H9 (cell line): ENCODE measurements at regions not wholly inside any gene's neighbourhood (a gene's known extent, or its start where the extent isn't known, plus 50 kb on each side); places are given as distances from the start of the nearest gene placed in this dataset.

Source experiments
- DNase-seq: peaks from one replicate; pipeline ENCODE4 v3.0.0-alpha.2; 2017
- H2AFZ ChIP-seq: one replicate; pipeline ENCODE4 v1.6.1; 2013; ENCODE audit warnings: mild to moderate bottlenecking, low read length, control low read depth, moderate library complexity
- H2AK5ac ChIP-seq: 2 replicates; pipeline ENCODE4 v1.6.1; 2013; ENCODE audit warnings: low read length, control low read depth, mixed read lengths; ENCODE audit not compliant: insufficient read length
- H2BK120ac ChIP-seq: one replicate; pipeline ENCODE4 v1.6.1; 2013; ENCODE audit warnings: low read depth, mild to moderate bottlenecking, low read length, control low read depth, inconsistent platforms; ENCODE audit not compliant: poor library complexity, severe bottlenecking
- H2BK12ac ChIP-seq: 2 replicates; pipeline ENCODE4 v1.6.1; 2013; ENCODE audit warnings: low read length, control low read depth, mixed read lengths, low read depth; ENCODE audit not compliant: insufficient read length
- H2BK15ac ChIP-seq: 2 replicates; pipeline ENCODE4 v1.6.1; 2013; ENCODE audit warnings: low read depth, low read length, control low read depth
- H2BK20ac ChIP-seq: one replicate; pipeline ENCODE4 v1.6.1; 2013; ENCODE audit warnings: low read depth, mild to moderate bottlenecking, low read length, control low read depth, inconsistent platforms; ENCODE audit not compliant: poor library complexity, severe bottlenecking
- H2BK5ac ChIP-seq: 2 replicates; pipeline ENCODE4 v1.6.1; 2013; ENCODE audit warnings: low read length, control low read depth, mixed read lengths; ENCODE audit not compliant: insufficient read length
- H3K14ac ChIP-seq: 2 replicates; pipeline ENCODE4 v1.6.1; 2013; ENCODE audit warnings: low read length, control low read depth; ENCODE audit not compliant: insufficient read depth
- H3K18ac ChIP-seq: 2 replicates; pipeline ENCODE4 v1.6.1; 2013; ENCODE audit warnings: low read depth, mild to moderate bottlenecking, mixed read lengths, low read length, control low read depth; ENCODE audit not compliant: insufficient read length
- H3K23ac ChIP-seq: 2 replicates; pipeline ENCODE4 v1.6.1; 2013; ENCODE audit warnings: low read length, control low read depth, mixed read lengths, low read depth; ENCODE audit not compliant: insufficient read length
- H3K23me2 ChIP-seq: 2 replicates; pipeline ENCODE4 v1.6.1; 2013; ENCODE audit warnings: low read depth, mild to moderate bottlenecking, mixed read lengths, low read length, control low read depth; ENCODE audit not compliant: insufficient read length, poor library complexity, severe bottlenecking
- H3K27ac ChIP-seq: 2 replicates; pipeline ENCODE4 v1.5.1; 2013; ENCODE audit warnings: low read length, control low read depth, mixed read lengths, low read depth; ENCODE audit not compliant: insufficient read length
- H3K27me3 ChIP-seq: 2 replicates; pipeline ENCODE4 v1.6.1; 2013; ENCODE audit warnings: low read length, control low read depth, inconsistent platforms; ENCODE audit not compliant: insufficient read depth
- H3K4ac ChIP-seq: 2 replicates; pipeline ENCODE4 v1.6.1; 2013; ENCODE audit warnings: low read depth, mild to moderate bottlenecking, control low read depth, inconsistent platforms, low read length, moderate library complexity
- H3K4me1 ChIP-seq: 2 replicates; pipeline ENCODE4 v1.6.1; 2013; ENCODE audit warnings: low read length, control low read depth, inconsistent platforms; ENCODE audit not compliant: insufficient read depth
- H3K4me2 ChIP-seq: 2 replicates; pipeline ENCODE4 v1.6.1; 2013; ENCODE audit warnings: low read length, control low read depth, mixed read lengths; ENCODE audit not compliant: insufficient read length, insufficient read depth
- H3K56ac ChIP-seq: 2 replicates; pipeline ENCODE4 v1.6.1; 2013; ENCODE audit warnings: low read depth, mild to moderate bottlenecking, mixed read lengths, low read length, control low read depth; ENCODE audit not compliant: insufficient read length
- H3K79me1 ChIP-seq: 2 replicates; pipeline ENCODE4 v1.6.1; 2013; ENCODE audit warnings: low read depth, mild to moderate bottlenecking, moderate library complexity, low read length, control low read depth, inconsistent platforms; ENCODE audit not compliant: insufficient read depth, poor library complexity, severe bottlenecking
- H3K79me2 ChIP-seq: 2 replicates; pipeline ENCODE4 v1.6.1; 2013; ENCODE audit warnings: low read length, control low read depth, inconsistent platforms; ENCODE audit not compliant: insufficient read depth
- H3K9ac ChIP-seq: 2 replicates; pipeline ENCODE4 v1.6.1; 2013; ENCODE audit warnings: low read length, control low read depth, mixed read lengths; ENCODE audit not compliant: insufficient read length; ENCODE audit errors: extremely low read depth
- H3K9me3 ChIP-seq: one replicate; pipeline ENCODE4 v1.6.1; 2013; ENCODE audit warnings: low read depth, low read length, inconsistent platforms; ENCODE audit not compliant: control insufficient read depth
- H3T11ph ChIP-seq: one replicate; pipeline ENCODE4 v1.6.1; 2013; ENCODE audit warnings: mild to moderate bottlenecking, low read length, control low read depth, inconsistent platforms
- H4K20me1 ChIP-seq: one replicate; pipeline ENCODE4 v1.6.1; 2013; ENCODE audit not compliant: control insufficient read depth, insufficient read length, insufficient read depth
- H4K5ac ChIP-seq: 2 replicates; pipeline ENCODE4 v1.6.1; 2013; ENCODE audit warnings: low read depth, mild to moderate bottlenecking, mixed read lengths, low read length, control low read depth; ENCODE audit not compliant: insufficient read length
- H4K8ac ChIP-seq: replicated peaks from 2 replicates; pipeline ENCODE4 v1.6.1; 2013; ENCODE audit warnings: low read length, control low read depth, mixed read lengths, low read depth; ENCODE audit not compliant: insufficient read length
- H4K91ac ChIP-seq: 2 replicates; pipeline ENCODE4 v1.6.1; 2013; ENCODE audit warnings: low read depth, mild to moderate bottlenecking, moderate library complexity, mixed read lengths, low read length, control low read depth; ENCODE audit not compliant: insufficient read length
- H3K27ac Mint-ChIP-seq, 3 experiments: 2 replicates in 2 of 3; 3 replicates in 1 of 3; pipeline ENCODE4 v1.8.0; 2020 to 2021; ENCODE audit warnings: mixed read lengths in 3 of 3, mild to moderate bottlenecking in 1 of 3, moderate library complexity in 1 of 3
- H3K27me3 Mint-ChIP-seq: 2 replicates; pipeline ENCODE4 v1.8.0; 2021; ENCODE audit warnings: low read depth, mild to moderate bottlenecking, moderate library complexity, mixed read lengths
- H3K36me3 Mint-ChIP-seq, 3 experiments: 2 replicates in 2 of 3; 3 replicates in 1 of 3; pipeline ENCODE4 v1.8.0; 2020 to 2021; ENCODE audit warnings: low read depth in 3 of 3, mixed read lengths in 3 of 3; ENCODE audit not compliant: insufficient read depth in 1 of 3
- H3K4me1 Mint-ChIP-seq, 2 experiments: 2 replicates each; pipeline ENCODE4 v1.8.0; 2020; ENCODE audit warnings: mixed read lengths in 2 of 2
- H3K4me3 Mint-ChIP-seq, 2 experiments: 2 replicates in 1 of 2; 3 replicates in 1 of 2; pipeline ENCODE4 v1.8.0; 2020 to 2021; ENCODE audit warnings: mild to moderate bottlenecking in 2 of 2, mixed read lengths in 2 of 2, moderate library complexity in 1 of 2
- H3K9me3 Mint-ChIP-seq, 2 experiments: 2 replicates in 1 of 2; 3 replicates in 1 of 2; pipeline ENCODE4 v1.8.0; 2020; ENCODE audit warnings: mild to moderate bottlenecking in 2 of 2, mixed read lengths in 2 of 2, moderate library complexity in 1 of 2
- CTCF ChIP-seq: fragments of 200-600 bp; sonication (generic); conservative IDR thresholded peaks from 3 replicates; pipeline ENCODE4 v1.8.0; 2021; ENCODE audit warnings: antibody characterized with exemption, mild to moderate bottlenecking
- WGBS: extraction: QIAGEN DNeasy Blood & Tissue Kit; methylation state at CpG from one replicate; pipeline ENCODE4 v1.1.7; 2013; ENCODE audit warnings: missing lambda C conversion rate, low lambda C conversion rate, mixed read lengths; ENCODE audit not compliant: insufficient read length; ENCODE audit errors: extremely low coverage; 5-methylcytosine and 5-hydroxymethylcytosine counted together

- no peaks in the 10 kb centered on the region for H3K79me2 ChIP-seq
- no peak overlapping the region for H2BK120ac ChIP-seq
- H2BK12ac ChIP-seq = no peak overlapping the region
- no peak overlapping the region for H3T11ph ChIP-seq
- peaks cover 11 to 21% of the 10 kb centered on the region in 2 experiments for H3K9me3 Mint-ChIP-seq
- no peak overlapping the region for H4K8ac ChIP-seq
- H3K79me1 ChIP-seq = no peaks in the 10 kb centered on the region
- no peak overlapping the region for H3K4me2 ChIP-seq
- no peak overlapping the region for H4K5ac ChIP-seq
- no peaks in the 10 kb centered on the region for H3K23me2 ChIP-seq
- H4K91ac ChIP-seq = no peak overlapping the region
- peaks cover 23 to 25% of the 10 kb centered on the region in 2 experiments for H3K4me1 Mint-ChIP-seq
- no peak overlapping the region for H2BK15ac ChIP-seq
- no peak overlapping the region for H2AK5ac ChIP-seq
- no peaks in the 10 kb centered on the region for H4K20me1 ChIP-seq
- peaks cover 6 to 15% (median 14%) of the 10 kb centered on the region in 3 experiments; a peak in 6 of 7 replicates for H3K36me3 Mint-ChIP-seq
- DNase-seq = no peak
- H2AFZ ChIP-seq = no peak overlapping the region
- no peak overlapping the region for H3K4ac ChIP-seq
- H3K4me1 ChIP-seq = peaks cover 12% of the 10 kb centered on the region; the same call in 1 of the 2 replicates
- H3K27ac ChIP-seq = no peak overlapping the region
- TF ChIP-seq CTCF = peak; percentile 41; the same call in 2 of the 3 replicates
- no CpG with 5 or more reads among the region's 2 CpGs for WGBS
- H2BK5ac ChIP-seq = no peak overlapping the region
- H3K9me3 ChIP-seq = no peaks in the 10 kb centered on the region
- no peak overlapping the region for H3K18ac ChIP-seq
- H3K14ac ChIP-seq = no peak overlapping the region
- no peak overlapping the region for H3K4me3 Mint-ChIP-seq
- no peak overlapping the region for H3K56ac ChIP-seq
- H3K27me3 ChIP-seq = no peaks in the 10 kb centered on the region
- H3K9ac ChIP-seq = no peak overlapping the region
- no peak overlapping the region for H2BK20ac ChIP-seq
- no peak overlapping the region for H3K23ac ChIP-seq
- H3K27ac Mint-ChIP-seq = no peak overlapping the region
- no peaks in the 10 kb centered on the region for H3K27me3 Mint-ChIP-seq
These were observed 169.3 kb downstream of the PMAIP1 start for GRCh38 chr18:60069145-60069544.
